GM20431 (cell line): ENCODE measurements at regions not wholly inside any gene's neighbourhood (a gene's known extent, or its start where the extent isn't known, plus 50 kb on each side); places are given as distances from the start of the nearest gene placed in this dataset.

Experiments
- in situ Hi-C: fragments of 300-500 bp; cut with MseI, MboI; formaldehyde crosslinking; loops from one replicate; pipeline ENCODE4 v1.15.0; 2020; ENCODE audit warnings: low sequenced_read_pairs; ENCODE audit not compliant: unreplicated experiment

DNA sequence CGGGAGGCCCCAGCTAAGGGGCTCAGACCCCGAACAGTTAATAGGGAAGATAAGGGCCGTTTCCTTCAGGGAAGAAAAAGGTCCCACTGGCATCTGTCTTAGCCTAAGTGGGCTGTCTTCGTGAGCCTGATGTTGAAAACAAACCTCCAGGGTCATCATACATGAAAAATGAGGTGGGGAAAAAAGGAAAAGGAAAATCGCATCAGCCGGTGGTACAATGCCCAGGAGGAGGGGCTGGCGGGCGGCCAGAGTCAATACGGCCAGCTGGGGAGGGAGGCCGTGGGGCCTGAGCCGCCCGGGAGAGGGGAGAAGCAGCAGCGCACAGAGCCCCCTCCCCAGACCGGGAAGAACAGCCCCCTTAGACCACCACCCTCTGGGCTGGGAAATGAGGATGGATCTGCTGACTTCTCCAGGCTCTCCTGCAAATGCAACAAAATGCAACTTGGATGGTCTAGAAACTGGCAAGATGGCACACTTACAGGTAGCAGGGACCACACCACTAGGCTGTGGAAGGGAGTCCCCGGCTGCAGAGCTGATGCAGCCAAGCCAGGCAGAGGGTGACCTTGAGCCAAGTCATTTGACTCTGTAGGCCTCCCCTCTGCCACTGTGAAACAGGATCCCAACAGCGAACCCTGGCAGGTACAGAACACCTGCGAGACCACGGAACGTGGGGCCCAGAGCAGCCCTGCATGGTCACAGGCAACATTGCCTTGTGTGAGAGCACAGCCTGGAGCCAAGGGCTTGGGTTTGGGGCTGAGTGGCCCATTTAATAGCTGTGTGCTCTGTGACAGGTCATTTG, 448.5 kb downstream of the SOX9 start:
- in situ Hi-C loops, result loop anchor here (25.0 kb wide), 1 partner anchor 593 kb away; the partner anchor contains the start of gene SSTR2

- in situ Hi-C loops, result loop anchor here (25.0 kb wide), 1 partner anchor 590 kb away; the partner anchor contains the start of gene SSTR2
These were observed 451.1 kb downstream of the SOX9 start for GRCh38 chr17:72571813-72572396.

- in situ Hi-C loops, result loop anchor here (25.0 kb wide), 1 partner anchor 589 kb away; the partner anchor contains the start of gene SSTR2
These were observed 452.0 kb downstream of the SOX9 start for GRCh38 chr17:72572604-72573491.

DNA sequence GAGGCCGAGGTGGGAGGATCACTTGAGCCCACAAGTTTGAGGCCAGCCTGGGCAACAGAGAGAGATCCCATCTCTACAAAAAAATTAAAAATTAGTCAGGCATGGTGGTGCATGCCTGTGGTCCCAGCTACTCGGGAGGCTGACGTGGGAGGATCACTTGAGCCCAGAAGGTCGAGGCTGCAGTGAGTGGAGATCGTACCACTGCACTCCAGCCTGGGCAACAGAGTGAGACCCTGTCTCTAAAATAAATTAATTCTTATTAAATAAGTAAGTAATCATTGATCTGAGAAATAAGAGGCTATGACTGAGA, 452.6 kb downstream of the SOX9 start:
- in situ Hi-C loops, result loop anchor here (25.0 kb wide), 1 partner anchor 589 kb away; the partner anchor contains the start of gene SSTR2

DNA sequence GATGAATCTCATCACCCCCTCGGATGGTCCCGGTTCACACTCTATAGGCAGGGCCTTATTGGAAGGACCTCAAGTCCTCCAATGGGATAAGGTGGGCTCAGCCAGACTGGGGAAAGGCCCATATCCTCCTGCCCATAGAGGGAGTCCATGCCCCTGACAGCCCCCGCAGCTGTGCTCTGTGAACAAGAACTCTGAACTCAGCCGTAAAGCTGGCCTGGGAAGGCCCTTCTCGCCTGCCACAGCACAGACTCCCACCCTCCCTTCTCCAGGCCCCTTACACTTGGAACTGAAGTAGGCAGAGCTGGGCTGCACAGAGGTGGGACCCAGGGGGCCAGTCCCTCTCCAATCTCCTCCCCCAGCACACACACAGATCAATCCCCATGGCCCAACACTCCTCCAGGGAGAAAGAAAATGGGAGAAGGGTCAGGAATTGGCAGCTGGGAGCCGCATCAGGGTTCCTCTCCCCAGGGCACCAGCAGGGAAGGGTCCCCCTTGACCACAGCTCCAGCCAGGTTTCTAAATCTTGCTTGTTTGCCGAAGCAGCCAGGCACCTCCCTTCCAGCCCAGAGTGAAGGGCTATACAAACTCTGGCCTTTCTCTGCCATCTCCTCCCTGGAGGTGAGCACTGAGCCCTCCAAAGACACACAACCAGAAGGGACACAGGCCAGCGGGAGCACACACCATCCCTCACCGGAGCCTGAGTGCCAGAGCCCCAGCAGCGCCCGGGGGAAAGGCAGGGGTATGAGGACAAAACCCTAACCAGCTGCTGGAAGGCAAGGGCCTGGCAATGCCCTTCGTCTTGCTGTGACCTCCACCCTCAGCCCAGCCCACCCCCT, 454.1 kb downstream of the SOX9 start:
- in situ Hi-C loops, result loop anchor here (25.0 kb wide), 1 partner anchor 587 kb away; the partner anchor contains the start of gene SSTR2

- in situ Hi-C loops, result no loop called here
These were observed 454.9 kb downstream of the SOX9 start for GRCh38 chr17:72575542-72576233.

- in situ Hi-C loops, result no loop called here
These were observed 455.5 kb downstream of the SOX9 start for GRCh38 chr17:72576289-72576759.

- in situ Hi-C loops, result no loop called here
These were observed 458.1 kb downstream of the SOX9 start for GRCh38 chr17:72578817-72579470.

DNA sequence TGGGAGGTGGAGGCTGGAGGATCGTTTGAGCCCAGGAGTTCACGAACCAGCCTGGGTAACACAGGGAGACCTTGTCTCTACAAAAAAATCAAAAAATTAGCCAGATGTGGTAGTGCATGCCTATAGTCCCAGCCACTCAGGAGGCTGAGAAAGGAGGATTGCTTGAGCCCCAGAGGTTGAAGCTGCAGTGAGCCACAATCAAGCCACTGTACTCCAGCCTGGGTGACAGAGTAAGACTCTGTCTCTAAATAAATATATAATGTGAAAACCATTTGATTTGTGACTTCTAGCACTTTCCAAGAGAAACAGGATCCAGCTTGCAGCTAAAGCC, 459.1 kb downstream of the SOX9 start:
- in situ Hi-C loops, result no loop called here

- in situ Hi-C loops, result no loop called here
These were observed 459.7 kb downstream of the SOX9 start for GRCh38 chr17:72580321-72581127.

GRCh38 chr17:72587156-72587555, 466.3 kb downstream of the SOX9 start:
- in situ Hi-C loops, result no loop called here

DNA sequence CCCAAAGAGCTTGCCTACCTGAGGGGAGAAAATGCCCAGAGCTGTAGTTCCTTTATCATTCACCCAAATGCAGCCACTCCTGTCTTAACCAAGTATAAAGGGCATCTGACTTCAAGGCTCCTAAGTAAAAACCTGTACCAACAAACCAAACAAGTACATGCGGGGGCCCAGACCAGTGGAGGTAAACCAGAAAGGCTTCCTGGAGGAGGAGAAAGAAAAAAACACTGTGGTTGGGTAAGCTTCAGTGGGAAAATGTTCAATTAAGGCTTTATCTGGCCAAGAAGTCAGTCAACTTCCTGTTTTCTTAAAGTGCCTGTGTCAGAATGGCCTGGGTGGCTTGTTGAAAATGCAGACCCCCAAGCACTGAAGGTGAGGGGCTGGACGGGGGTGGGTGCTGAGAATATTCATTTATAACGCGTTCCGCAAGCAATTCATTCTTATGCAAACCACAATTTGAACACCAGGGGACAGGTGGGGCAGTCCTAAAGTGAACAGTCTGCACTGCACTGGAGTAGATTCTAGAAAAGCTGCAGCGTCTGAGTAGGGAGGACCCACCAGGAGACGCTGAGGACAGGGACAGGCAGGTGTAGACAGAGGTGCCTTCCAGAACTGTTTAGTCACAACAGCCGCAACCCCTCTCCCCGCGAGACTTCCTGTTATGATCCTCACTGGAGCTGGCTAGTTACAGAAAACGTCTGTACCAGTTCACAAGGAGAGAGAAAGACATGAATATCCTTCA, 467.1 kb downstream of the SOX9 start:
- in situ Hi-C loops, result no loop called here

GRCh38 chr17:72588561-72588960, 467.7 kb downstream of the SOX9 start:
- in situ Hi-C loops, result no loop called here

DNA sequence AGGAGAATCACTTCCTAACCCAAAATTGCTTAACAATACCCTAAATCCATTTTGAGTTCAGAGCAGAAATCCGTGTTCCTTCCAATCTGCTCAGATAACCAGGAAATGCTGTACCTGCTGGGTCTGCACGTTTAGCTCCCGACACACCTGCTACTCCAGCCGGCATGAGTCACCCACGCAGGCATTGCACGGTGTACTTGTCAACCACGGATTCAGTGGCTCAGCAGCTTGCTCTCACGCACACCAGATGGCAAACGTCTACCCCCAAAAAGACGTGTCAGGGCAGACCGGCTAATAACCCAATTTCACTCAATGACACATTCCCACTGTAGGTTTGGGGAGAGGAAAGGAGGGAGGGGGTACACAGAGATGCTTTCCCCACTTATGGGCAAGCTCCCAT, 468.1 kb downstream of the SOX9 start:
- in situ Hi-C loops, result no loop called here

DNA sequence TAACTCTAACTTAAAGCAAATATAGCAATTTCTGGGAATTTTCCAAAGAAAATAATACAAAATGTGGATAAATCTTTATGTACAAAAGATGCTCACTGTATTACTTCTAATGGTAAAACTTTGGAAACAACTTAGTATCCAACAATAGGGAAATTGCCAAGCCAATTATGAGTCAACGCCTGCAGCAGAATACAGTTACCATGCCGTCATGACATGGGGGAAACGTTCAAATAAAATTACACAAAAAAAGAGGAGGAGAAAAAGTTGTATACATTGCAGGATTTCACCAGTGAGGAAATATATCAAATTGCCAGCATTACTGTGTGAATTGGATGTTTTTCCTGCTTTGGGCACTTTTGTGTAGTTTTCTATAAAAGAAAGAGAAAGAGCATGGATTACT, 469.6 kb downstream of the SOX9 start:
- in situ Hi-C loops, result no loop called here

GRCh38 chr17:72590882-72591281, 470.1 kb downstream of the SOX9 start:
- in situ Hi-C loops, result no loop called here
